ENCODE measurements at regions not wholly inside any gene's neighbourhood (a gene's known extent, or its start where the extent isn't known, plus 50 kb on each side); places are given as distances from the start of the nearest gene placed in this dataset.

DNA sequence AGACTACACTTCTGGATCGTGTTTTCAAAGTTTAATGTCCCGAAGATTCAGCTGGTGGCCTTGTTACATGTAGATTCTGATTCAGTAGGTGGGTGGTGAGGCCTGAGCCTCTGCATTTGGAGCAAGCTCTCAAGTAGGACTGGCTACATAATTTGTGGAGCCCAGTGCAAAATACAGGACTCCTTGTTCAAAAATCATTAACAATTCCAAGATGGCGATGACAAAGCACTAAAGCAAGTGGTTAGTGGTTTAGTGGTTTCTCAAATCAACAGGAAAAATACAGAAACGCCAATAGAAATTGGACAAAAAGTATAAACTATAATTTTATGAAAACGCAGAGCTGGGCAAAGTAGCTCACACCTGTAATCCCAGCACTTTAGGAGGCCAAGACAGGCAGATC is 133.7 kb upstream of the STMND1 start:
- TF ChIP-seq, protein P1, sequence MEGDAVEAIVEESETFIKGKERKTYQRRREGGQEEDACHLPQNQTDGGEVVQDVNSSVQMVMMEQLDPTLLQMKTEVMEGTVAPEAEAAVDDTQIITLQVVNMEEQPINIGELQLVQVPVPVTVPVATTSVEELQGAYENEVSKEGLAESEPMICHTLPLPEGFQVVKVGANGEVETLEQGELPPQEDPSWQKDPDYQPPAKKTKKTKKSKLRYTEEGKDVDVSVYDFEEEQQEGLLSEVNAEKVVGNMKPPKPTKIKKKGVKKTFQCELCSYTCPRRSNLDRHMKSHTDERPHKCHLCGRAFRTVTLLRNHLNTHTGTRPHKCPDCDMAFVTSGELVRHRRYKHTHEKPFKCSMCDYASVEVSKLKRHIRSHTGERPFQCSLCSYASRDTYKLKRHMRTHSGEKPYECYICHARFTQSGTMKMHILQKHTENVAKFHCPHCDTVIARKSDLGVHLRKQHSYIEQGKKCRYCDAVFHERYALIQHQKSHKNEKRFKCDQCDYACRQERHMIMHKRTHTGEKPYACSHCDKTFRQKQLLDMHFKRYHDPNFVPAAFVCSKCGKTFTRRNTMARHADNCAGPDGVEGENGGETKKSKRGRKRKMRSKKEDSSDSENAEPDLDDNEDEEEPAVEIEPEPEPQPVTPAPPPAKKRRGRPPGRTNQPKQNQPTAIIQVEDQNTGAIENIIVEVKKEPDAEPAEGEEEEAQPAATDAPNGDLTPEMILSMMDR (IDR thresholded peaks at IDR 0.05; ENCODE audit: low read depth, low read length, poor library complexity, severe bottlenecking), result no peak
- no peak for TF ChIP-seq EZH2phosphoT487 (IDR thresholded peaks at IDR 0.05; ENCODE audit: borderline replicate concordance, low read length)
